Thymus (tissue), 11 donors: ENCODE measurements at regions not wholly inside any gene's neighbourhood (a gene's known extent, or its start where the extent isn't known, plus 50 kb on each side); places are given as distances from the start of the nearest gene placed in this dataset.
"Not testable (repeated sequence)": the region's sequence is repeated elsewhere in the genome, so short reads cannot be mapped to it uniquely, and the experiment has no call there.

ENCODE experiments used
- DNase-seq, 9 donors: peaks; one replicate each; pipeline ENCODE4 v3.0.0-alpha.2; 2013; ENCODE audit warnings: low spot score in 9 of 9, low read depth in 6 of 9, missing footprints in 1 of 9
- H3K27ac ChIP-seq, 2 donors: one replicate each; pipeline ENCODE4 v1.5.1; 2013; ENCODE audit warnings: control low read depth in 1 of 2, low read depth in 1 of 2, low read length in 1 of 2, mild to moderate bottlenecking in 1 of 2, moderate library complexity in 1 of 2
- H3K27me3 ChIP-seq, 2 donors: one replicate each; pipeline ENCODE4 v1.5.1; 2013; ENCODE audit warnings: low read length in 1 of 2; ENCODE audit not compliant: control insufficient read depth in 2 of 2, insufficient read depth in 1 of 2
- H3K36me3 ChIP-seq, 2 donors: one replicate each; pipeline ENCODE4 v1.5.1; 2013; ENCODE audit warnings: low read length in 1 of 2, mild to moderate bottlenecking in 1 of 2, moderate library complexity in 1 of 2; ENCODE audit not compliant: control insufficient read depth in 2 of 2, insufficient read depth in 2 of 2
- H3K4me1 ChIP-seq, 2 donors: one replicate each; pipeline ENCODE4 v1.5.1; 2013; ENCODE audit warnings: low read length in 2 of 2; ENCODE audit not compliant: control insufficient read depth in 2 of 2, insufficient read depth in 2 of 2
- H3K4me3 ChIP-seq, 2 donors: one replicate each; pipeline ENCODE4 v1.5.1; 2013; ENCODE audit warnings: low read length in 2 of 2, control low read depth in 1 of 2, mild to moderate bottlenecking in 1 of 2
- H3K9me3 ChIP-seq, 2 donors: one replicate each; pipeline ENCODE4 v1.5.1; 2013; ENCODE audit warnings: low read length in 1 of 2, mild to moderate bottlenecking in 1 of 2; ENCODE audit not compliant: control insufficient read depth in 2 of 2, insufficient read depth in 1 of 2
- WGBS: extraction: QIAGEN DNeasy Blood & Tissue Kit; methylation state at CpG from one replicate; pipeline ENCODE4 v1.1.7; 2013; 5-methylcytosine and 5-hydroxymethylcytosine counted together
- donor health status: healthy.

GRCh38 chr4:28109801-28110200 is 1249.2 kb downstream of the STIM2 start:
- no peaks in the 10 kb centered on the region for H3K36me3 ChIP-seq
- no peak overlapping the region for H3K4me3 ChIP-seq
- H3K4me1 ChIP-seq, result no peaks in the 10 kb centered on the region
- no peaks in the 10 kb centered on the region for H3K27me3 ChIP-seq
- DNase-seq, result no peak
- H3K9me3 ChIP-seq, result peaks cover 0 to 23% of the 10 kb centered on the region in 2 donors
- no peak overlapping the region for H3K27ac ChIP-seq

- not testable (repeated sequence) for H3K27ac ChIP-seq, DNase-seq, H3K27me3 ChIP-seq, H3K36me3 ChIP-seq, H3K4me3 ChIP-seq, H3K4me1 ChIP-seq
- H3K9me3 ChIP-seq, result peaks cover 3 to 38% of the 10 kb centered on the region in 2 donors
- WGBS, result 95% methylated on average over 29 of the region's 29 CpGs
These were observed 1252.2 kb downstream of the STIM2 start for GRCh38 chr4:28112691-28113335.

- not testable (repeated sequence) for DNase-seq, H3K4me1 ChIP-seq, H3K27ac ChIP-seq, H3K36me3 ChIP-seq, H3K27me3 ChIP-seq, H3K4me3 ChIP-seq
- 79% methylated on average over 16 of the region's 16 CpGs for WGBS
- H3K9me3 ChIP-seq, result peaks cover 3 to 38% of the 10 kb centered on the region in 2 donors
These were observed 1252.9 kb downstream of the STIM2 start for GRCh38 chr4:28113586-28113985.

GRCh38 chr4:28116526-28117083 is 1256.0 kb downstream of the STIM2 start:
- not testable (repeated sequence) for DNase-seq
- peaks cover 3 to 40% of the 10 kb centered on the region in 2 donors for H3K9me3 ChIP-seq

GRCh38 chr4:28117084-28117682 is 1256.5 kb downstream of the STIM2 start:
- H3K36me3 ChIP-seq, result no peaks in the 10 kb centered on the region
- no peaks in the 10 kb centered on the region for H3K27me3 ChIP-seq
- H3K4me1 ChIP-seq, result no peaks in the 10 kb centered on the region
- no peak overlapping the region for H3K27ac ChIP-seq
- no peak overlapping the region for H3K4me3 ChIP-seq
- no peak for DNase-seq
- peaks cover 3 to 35% of the 10 kb centered on the region in 2 donors for H3K9me3 ChIP-seq
- 94% methylated on average over 61 of the region's 61 CpGs for WGBS

More at GRCh38 chr4:28116526-28117083, 1256.0 kb downstream of the STIM2 start:
- not testable (repeated sequence) for H3K4me3 ChIP-seq, H3K27ac ChIP-seq, H3K27me3 ChIP-seq, H3K36me3 ChIP-seq, H3K4me1 ChIP-seq
- 24% methylated on average over 12 of the region's 12 CpGs for WGBS

- WGBS, result 67% methylated on average over 3 of the region's 3 CpGs
- H3K27ac ChIP-seq, result no peak overlapping the region
- no peaks in the 10 kb centered on the region for H3K27me3 ChIP-seq
These were observed 1285.5 kb downstream of the STIM2 start for GRCh38 chr4:28146191-28146590.

GRCh38 chr4:28148221-28148620 is 1287.6 kb downstream of the STIM2 start:
- H3K9me3 ChIP-seq, result no peaks in the 10 kb centered on the region
- H3K4me3 ChIP-seq, result no peak overlapping the region
- H3K27me3 ChIP-seq, result no peaks in the 10 kb centered on the region
- DNase-seq, result no peak
- H3K27ac ChIP-seq, result no peak overlapping the region
- H3K4me1 ChIP-seq, result no peaks in the 10 kb centered on the region
- H3K36me3 ChIP-seq, result no peaks in the 10 kb centered on the region
- WGBS, result 95% methylated on average over 1 of the region's 1 CpG

More at GRCh38 chr4:28146191-28146590, 1285.5 kb downstream of the STIM2 start:
- Histone ChIP-seq H3K36me3 (no peaks in the 10 kb centered on the region), H3K4me1 (no peaks in the 10 kb centered on the region), H3K9me3 (no peaks in the 10 kb centered on the region), H3K4me3 (no peak overlapping the region)
- no peak for DNase-seq

- Histone ChIP-seq H3K4me1 (no peaks in the 10 kb centered on the region), H3K9me3 (no peaks in the 10 kb centered on the region), H3K27ac (no peak overlapping the region), H3K4me3 (no peak overlapping the region), H3K27me3 (no peaks in the 10 kb centered on the region), H3K36me3 (no peaks in the 10 kb centered on the region)
- DNase-seq, result no peak
- 82% methylated on average over 3 of the region's 3 CpGs for WGBS
These were observed 1289.1 kb downstream of the STIM2 start for GRCh38 chr4:28149762-28150161.

- no peaks in the 10 kb centered on the region for H3K27me3 ChIP-seq
- no peaks in the 10 kb centered on the region for H3K4me1 ChIP-seq
- no peak overlapping the region for H3K4me3 ChIP-seq
- no peak overlapping the region for H3K27ac ChIP-seq
- H3K9me3 ChIP-seq, result no peaks in the 10 kb centered on the region
- no peaks in the 10 kb centered on the region for H3K36me3 ChIP-seq
- DNase-seq, result no peak
These were observed 1290.7 kb downstream of the STIM2 start for GRCh38 chr4:28151314-28151713.
